ENCODE measurements at regions not wholly inside any gene's neighbourhood (a gene's known extent, or its start where the extent isn't known, plus 50 kb on each side); places are given as distances from the start of the nearest gene placed in this dataset.

DNA sequence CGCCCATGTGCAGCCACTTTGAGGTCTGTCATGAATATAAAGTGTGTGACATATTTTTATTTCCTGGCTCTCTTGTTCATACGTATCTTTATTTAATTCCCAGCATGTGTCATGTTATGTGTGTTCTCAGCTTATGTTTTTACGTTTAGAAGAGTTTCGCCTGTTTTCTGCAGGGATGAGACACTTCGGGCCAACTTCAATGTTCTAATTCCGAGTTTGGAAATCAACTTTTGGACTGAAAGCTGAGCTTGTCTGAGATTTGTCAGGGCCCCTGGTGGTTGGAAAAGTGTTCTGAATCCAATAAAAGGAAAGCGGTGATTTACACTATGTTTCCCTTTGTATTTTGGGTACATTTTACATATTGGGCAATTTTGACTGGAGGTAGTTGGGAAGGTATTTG lies 810.7 kb downstream of the TBC1D22A start:
- Histone ChIP-seq H3K4me1 (ENCODE audit: control insufficient read depth, low read length) (no peaks in the 10 kb centered on the region), H3K79me2 (ENCODE audit: control insufficient read depth, low read length) (no peaks in the 10 kb centered on the region), H3K9me2 (replicated peaks; ENCODE audit: control insufficient read depth, low read length) (no peaks in the 10 kb centered on the region), H3F3A (ENCODE audit: control insufficient read depth, insufficient read depth) (no peaks in the 10 kb centered on the region), H3K9me3 (ENCODE audit: control insufficient read depth, insufficient read depth, low read length) (no peaks in the 10 kb centered on the region), H3K4me3 (ENCODE audit: low read length) (no peak overlapping the region), H3K4me2 (ENCODE audit: low read length) (no peak overlapping the region), H4K20me1 (ENCODE audit: control insufficient read depth, insufficient read depth, low read depth, low read length) (no peaks in the 10 kb centered on the region), H3K27me3 (ENCODE audit: control insufficient read depth, low read length) (peaks cover 5% of the 10 kb centered on the region; the same call in 1 of the 2 replicates), H3K27ac (ENCODE audit: low read depth, low read length) (no peak overlapping the region), H3K36me3 (ENCODE audit: control insufficient read depth, low read length) (no peaks in the 10 kb centered on the region)
- TF ChIP-seq CTCF (IDR thresholded peaks at IDR 0.05; ENCODE audit: low read depth, low read length, poor library complexity, severe bottlenecking) (no peak), EZH2phosphoT487 (IDR thresholded peaks at IDR 0.05; ENCODE audit: borderline replicate concordance, low read length) (no peak)

DNA sequence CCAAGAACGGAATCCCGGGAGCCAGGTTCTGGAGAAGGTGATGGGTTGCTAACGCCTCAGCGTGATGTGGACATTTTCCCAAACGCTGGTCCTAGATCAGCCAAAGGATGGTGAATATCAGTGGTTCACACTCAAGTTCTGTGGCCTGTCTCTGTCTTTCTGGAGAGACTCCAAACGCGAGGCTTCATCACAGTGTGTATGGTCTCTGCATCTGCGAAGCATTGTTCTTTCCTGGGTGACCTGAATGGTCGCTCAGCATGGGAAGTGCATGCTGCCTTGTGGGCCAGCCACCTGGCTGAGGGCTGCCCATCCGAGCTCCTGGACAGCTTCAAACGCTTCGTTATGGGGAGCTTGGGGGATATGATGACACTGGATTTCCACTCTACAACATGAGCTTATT lies 810.0 kb downstream of the TBC1D22A start:
- Histone ChIP-seq H3K36me3 (ENCODE audit: control insufficient read depth, low read length) (no peaks in the 10 kb centered on the region), H3K9me3 (ENCODE audit: control insufficient read depth, insufficient read depth, low read length) (no peaks in the 10 kb centered on the region), H3K4me1 (ENCODE audit: control insufficient read depth, low read length) (no peaks in the 10 kb centered on the region), H3K79me2 (ENCODE audit: control insufficient read depth, low read length) (no peaks in the 10 kb centered on the region), H3K9me2 (replicated peaks; ENCODE audit: control insufficient read depth, low read length) (no peaks in the 10 kb centered on the region), H3K27me3 (ENCODE audit: control insufficient read depth, low read length) (peaks cover 5% of the 10 kb centered on the region; the same call in 1 of the 2 replicates), H4K20me1 (ENCODE audit: control insufficient read depth, insufficient read depth, low read depth, low read length) (no peaks in the 10 kb centered on the region), H3K27ac (ENCODE audit: low read depth, low read length) (no peak overlapping the region), H3F3A (ENCODE audit: control insufficient read depth, insufficient read depth) (no peaks in the 10 kb centered on the region), H3K4me3 (ENCODE audit: low read length) (no peak overlapping the region), H3K4me2 (ENCODE audit: low read length) (no peak overlapping the region)
- no peak for TF ChIP-seq EZH2phosphoT487 (IDR thresholded peaks at IDR 0.05; ENCODE audit: borderline replicate concordance, low read length)
- no peak for TF ChIP-seq CTCF (IDR thresholded peaks at IDR 0.05; ENCODE audit: low read depth, low read length, poor library complexity, severe bottlenecking)

- H3K79me2 ChIP-seq (ENCODE audit: control insufficient read depth, low read length): no peaks in the 10 kb centered on the region
- no peaks in the 10 kb centered on the region for H4K20me1 ChIP-seq (ENCODE audit: control insufficient read depth, insufficient read depth, low read depth, low read length)
- H3K9me2 ChIP-seq (replicated peaks; ENCODE audit: control insufficient read depth, low read length): no peaks in the 10 kb centered on the region
- H3K4me2 ChIP-seq (ENCODE audit: low read length): no peak overlapping the region
- H3K9me3 ChIP-seq (ENCODE audit: control insufficient read depth, insufficient read depth, low read length): no peaks in the 10 kb centered on the region
- no peaks in the 10 kb centered on the region for H3F3A ChIP-seq (ENCODE audit: control insufficient read depth, insufficient read depth)
- no peak for TF ChIP-seq CTCF (IDR thresholded peaks at IDR 0.05; ENCODE audit: low read depth, low read length, poor library complexity, severe bottlenecking)
- no peak for TF ChIP-seq EZH2phosphoT487 (IDR thresholded peaks at IDR 0.05; ENCODE audit: borderline replicate concordance, low read length)
- no peaks in the 10 kb centered on the region for H3K36me3 ChIP-seq (ENCODE audit: control insufficient read depth, low read length)
- no peak overlapping the region for H3K27ac ChIP-seq (ENCODE audit: low read depth, low read length)
- no peaks in the 10 kb centered on the region for H3K4me1 ChIP-seq (ENCODE audit: control insufficient read depth, low read length)
- peaks cover 3% of the 10 kb centered on the region; the same call in 1 of the 2 replicates for H3K27me3 ChIP-seq (ENCODE audit: control insufficient read depth, low read length)
- H3K4me3 ChIP-seq (ENCODE audit: low read length): no peak overlapping the region
These were observed 809.2 kb downstream of the TBC1D22A start for GRCh38 chr22:47571616-47572015.

GRCh38 chr22:47570851-47571250 lies 808.4 kb downstream of the TBC1D22A start:
- Histone ChIP-seq H3K79me2 (ENCODE audit: control insufficient read depth, low read length) (no peaks in the 10 kb centered on the region), H3K4me3 (ENCODE audit: low read length) (no peak overlapping the region), H3K27me3 (ENCODE audit: control insufficient read depth, low read length) (no peaks in the 10 kb centered on the region), H3K36me3 (ENCODE audit: control insufficient read depth, low read length) (no peaks in the 10 kb centered on the region), H3K9me3 (ENCODE audit: control insufficient read depth, insufficient read depth, low read length) (no peaks in the 10 kb centered on the region), H3K4me1 (ENCODE audit: control insufficient read depth, low read length) (no peaks in the 10 kb centered on the region), H3K9me2 (replicated peaks; ENCODE audit: control insufficient read depth, low read length) (no peaks in the 10 kb centered on the region), H3K4me2 (ENCODE audit: low read length) (no peak overlapping the region), H3F3A (ENCODE audit: control insufficient read depth, insufficient read depth) (no peaks in the 10 kb centered on the region), H4K20me1 (ENCODE audit: control insufficient read depth, insufficient read depth, low read depth, low read length) (no peaks in the 10 kb centered on the region), H3K27ac (ENCODE audit: low read depth, low read length) (no peak overlapping the region)
- TF ChIP-seq EZH2phosphoT487 (IDR thresholded peaks at IDR 0.05; ENCODE audit: borderline replicate concordance, low read length) (no peak), CTCF (IDR thresholded peaks at IDR 0.05; ENCODE audit: low read depth, low read length, poor library complexity, severe bottlenecking) (no peak)
